HUES6 (cell line): ENCODE measurements at regions not wholly inside any gene's neighbourhood (a gene's known extent, or its start where the extent isn't known, plus 50 kb on each side); places are given as distances from the start of the nearest gene placed in this dataset.
A peak's percentile ranks its signal among the peaks of the same experiment; 100 is the strongest.

ENCODE experiments used
- H3K27ac ChIP-seq: 2 replicates; pipeline ENCODE4 v1.7.0; 2013; ENCODE audit warnings: low read depth, mild to moderate bottlenecking, low read length, inconsistent platforms
- H3K27me3 ChIP-seq: 2 replicates; pipeline ENCODE4 v1.6.1; 2013; ENCODE audit warnings: low read length; ENCODE audit not compliant: control insufficient read depth, insufficient read depth
- H3K36me3 ChIP-seq: 2 replicates; pipeline ENCODE4 v1.6.1; 2013; ENCODE audit warnings: low read length; ENCODE audit not compliant: control insufficient read depth, insufficient read depth
- H3K4me1 ChIP-seq: 2 replicates; pipeline ENCODE4 v1.6.1; 2013; ENCODE audit warnings: low read length; ENCODE audit not compliant: control insufficient read depth, insufficient read depth
- H3K4me3 ChIP-seq: 2 replicates; pipeline ENCODE4 v1.5.1; 2013; ENCODE audit warnings: low read depth, low read length
- H3K9ac ChIP-seq: one replicate; pipeline ENCODE4 v1.6.1; 2013; ENCODE audit warnings: mild to moderate bottlenecking, low read length
- H3K9me3 ChIP-seq: 2 replicates; pipeline ENCODE4 v1.6.1; 2013; ENCODE audit warnings: low read depth, low read length; ENCODE audit not compliant: control insufficient read depth, insufficient read depth

GRCh38 chr16:5884339-5884738 lies 786.7 kb upstream of the EEF2KMT start:
- H3K36me3 ChIP-seq, result no peaks in the 10 kb centered on the region
- no peaks in the 10 kb centered on the region for H3K9me3 ChIP-seq
- H3K27ac ChIP-seq, result no peak overlapping the region
- no peak overlapping the region for H3K4me3 ChIP-seq
- no peaks in the 10 kb centered on the region for H3K4me1 ChIP-seq
- H3K9ac ChIP-seq, result no peak overlapping the region
- no peaks in the 10 kb centered on the region for H3K27me3 ChIP-seq

- Histone ChIP-seq H3K9me3 (no peaks in the 10 kb centered on the region), H3K36me3 (no peaks in the 10 kb centered on the region), H3K27ac (no peak overlapping the region), H3K4me1 (no peaks in the 10 kb centered on the region), H3K9ac (no peak overlapping the region), H3K4me3 (no peak overlapping the region), H3K27me3 (no peaks in the 10 kb centered on the region)
These were observed 784.6 kb upstream of the EEF2KMT start for GRCh38 chr16:5882087-5882640.

GRCh38 chr16:5875416-5875815 lies 777.8 kb upstream of the EEF2KMT start:
- Histone ChIP-seq H3K27ac (no peak overlapping the region), H3K4me1 (peaks cover 20% of the 10 kb centered on the region), H3K4me3 (no peak overlapping the region), H3K27me3 (no peaks in the 10 kb centered on the region), H3K36me3 (no peaks in the 10 kb centered on the region), H3K9ac (no peak overlapping the region), H3K9me3 (no peaks in the 10 kb centered on the region)

- H3K4me3 ChIP-seq, result no peak overlapping the region
- H3K4me1 ChIP-seq, result peaks cover 24% of the 10 kb centered on the region
- no peaks in the 10 kb centered on the region for H3K36me3 ChIP-seq
- no peak overlapping the region for H3K27ac ChIP-seq
- no peaks in the 10 kb centered on the region for H3K9me3 ChIP-seq
- H3K27me3 ChIP-seq, result no peaks in the 10 kb centered on the region
- H3K9ac ChIP-seq, result no peak overlapping the region
These were observed 777.3 kb upstream of the EEF2KMT start for GRCh38 chr16:5874899-5875298.

GRCh38 chr16:5873221-5873620 lies 775.6 kb upstream of the EEF2KMT start:
- H3K9ac ChIP-seq, result no peak overlapping the region

GRCh38 chr16:5870886-5871691 lies 773.5 kb upstream of the EEF2KMT start:
- peak overlapping the region; percentile 30; the same call in 1 of the 2 replicates for H3K27ac ChIP-seq
- H3K4me3 ChIP-seq, result peak overlapping the region; percentile 32; the same call in 1 of the 2 replicates
- no peaks in the 10 kb centered on the region for H3K9me3 ChIP-seq
- no peak overlapping the region for H3K9ac ChIP-seq
- H3K4me1 ChIP-seq, result peaks cover 24% of the 10 kb centered on the region
- no peaks in the 10 kb centered on the region for H3K27me3 ChIP-seq
- no peaks in the 10 kb centered on the region for H3K36me3 ChIP-seq

More at GRCh38 chr16:5873221-5873620, 775.6 kb upstream of the EEF2KMT start:
- Histone ChIP-seq H3K36me3 (no peaks in the 10 kb centered on the region), H3K9me3 (no peaks in the 10 kb centered on the region), H3K27ac (no peak overlapping the region), H3K4me3 (no peak overlapping the region), H3K4me1 (peaks cover 24% of the 10 kb centered on the region), H3K27me3 (no peaks in the 10 kb centered on the region)

GRCh38 chr16:5867250-5867649 lies 769.7 kb upstream of the EEF2KMT start:
- Histone ChIP-seq H3K36me3 (no peaks in the 10 kb centered on the region), H3K4me3 (no peak overlapping the region), H3K27ac (no peak overlapping the region), H3K27me3 (no peaks in the 10 kb centered on the region), H3K4me1 (peaks cover 22% of the 10 kb centered on the region), H3K9ac (no peak overlapping the region), H3K9me3 (no peaks in the 10 kb centered on the region)

- no peaks in the 10 kb centered on the region; the same call in 1 of the 2 replicates for H3K27me3 ChIP-seq
- no peak overlapping the region for H3K4me3 ChIP-seq
- H3K36me3 ChIP-seq, result no peaks in the 10 kb centered on the region
- H3K27ac ChIP-seq, result no peak overlapping the region
- no peaks in the 10 kb centered on the region for H3K9me3 ChIP-seq
- peaks cover 5% of the 10 kb centered on the region for H3K4me1 ChIP-seq
- H3K9ac ChIP-seq, result no peak overlapping the region
These were observed 767.6 kb upstream of the EEF2KMT start for GRCh38 chr16:5865236-5865635.

GRCh38 chr16:5863071-5863606 lies 765.5 kb upstream of the EEF2KMT start:
- Histone ChIP-seq H3K4me3 (no peak overlapping the region), H3K9ac (no peak overlapping the region), H3K9me3 (no peaks in the 10 kb centered on the region), H3K36me3 (no peaks in the 10 kb centered on the region), H3K4me1 (peaks cover 4% of the 10 kb centered on the region; the same call in 1 of the 2 replicates), H3K27me3 (no peaks in the 10 kb centered on the region; the same call in 1 of the 2 replicates), H3K27ac (no peak overlapping the region)

GRCh38 chr16:5862103-5862840 lies 764.7 kb upstream of the EEF2KMT start:
- no peak overlapping the region for H3K4me3 ChIP-seq
- H3K4me1 ChIP-seq, result peaks cover 4% of the 10 kb centered on the region; the same call in 1 of the 2 replicates
- H3K9ac ChIP-seq, result no peak overlapping the region
- H3K9me3 ChIP-seq, result no peaks in the 10 kb centered on the region
- H3K27me3 ChIP-seq, result no peaks in the 10 kb centered on the region; the same call in 1 of the 2 replicates
- H3K36me3 ChIP-seq, result no peaks in the 10 kb centered on the region
- no peak overlapping the region for H3K27ac ChIP-seq
